Left lung (tissue), 4 donors: ENCODE measurements at regions not wholly inside any gene's neighbourhood (a gene's known extent, or its start where the extent isn't known, plus 50 kb on each side); places are given as distances from the start of the nearest gene placed in this dataset.

Experiments
- ATAC-seq: fragments of 200-7000 bp; cut with Tn5 transposase; one replicate; pipeline ENCODE4 v1.9.1; 2020; ENCODE audit warnings: moderate library complexity
- DNase-seq, 4 donors: peaks; one replicate each; pipeline ENCODE4 v3.0.0-alpha.2; 2013 to 2020
- H3K27ac ChIP-seq, 2 donors: fragments of 200-600 bp; sonication (generic) in 1 of 2; one replicate each; pipeline versions ENCODE4 v1.5.0 to v1.8.0; 2020 to 2021
- H3K27me3 ChIP-seq, 2 donors: fragments of 200-600 bp; sonication (generic) in 1 of 2; one replicate each; pipeline versions ENCODE4 v1.5.0 to v1.8.0; 2020 to 2021
- H3K36me3 ChIP-seq, 2 donors: fragments of 200-600 bp; sonication (generic) in 1 of 2; one replicate each; pipeline versions ENCODE4 v1.5.0 to v1.8.0; 2020 to 2021
- H3K4me1 ChIP-seq, 2 donors: fragments of 200-600 bp; one replicate each; pipeline ENCODE4 v1.8.0; 2021
- H3K4me3 ChIP-seq, 2 donors: fragments of 200-600 bp; sonication (generic) in 1 of 2; one replicate each; pipeline versions ENCODE4 v1.5.0 to v1.8.0; 2020 to 2021; ENCODE audit warnings: mild to moderate bottlenecking in 1 of 2
- H3K9me3 ChIP-seq, 2 donors: fragments of 200-600 bp; sonication (generic) in 1 of 2; one replicate each; pipeline versions ENCODE4 v1.5.0 to v1.8.0; 2020 to 2021
- CTCF ChIP-seq, 2 donors: fragments of 200-600 bp; sonication (generic) in 1 of 2; IDR thresholded peaks; one replicate each; pipeline versions ENCODE4 v1.5.0 to v1.8.0; 2021; ENCODE audit warnings: antibody characterized with exemption in 2 of 2
- intact Hi-C, 2 donors: fragments of 100-400 bp; cut with DNase I; formaldehyde crosslinking; loops; one replicate each; pipeline versions ENCODE4 v1.11.2 to v1.14.2; 2022
- donor health status: DM: no; HTN: yes; CAD: no.
- donor health status: DM: no; HTN: no; CAD: no.

- H3K36me3 ChIP-seq: no peaks in the 10 kb centered on the region
- ATAC-seq (no peak), DNase-seq (no peak)
- TF ChIP-seq CTCF (IDR thresholded peaks at IDR 0.05): no peak
- H3K27me3 ChIP-seq: no peaks in the 10 kb centered on the region
- H3K27ac ChIP-seq: no peak overlapping the region
- H3K4me1 ChIP-seq: no peaks in the 10 kb centered on the region
- H3K9me3 ChIP-seq: peaks cover 0 to 2% of the 10 kb centered on the region in 2 donors
- no peak overlapping the region for H3K4me3 ChIP-seq
- intact Hi-C loops: no loop called here
These were observed 53.5 kb upstream of the CHODL start for GRCh38 chr21:18191139-18191538.

GRCh38 chr21:18178509-18178908 lies 66.1 kb upstream of the CHODL start:
- Histone ChIP-seq H3K36me3 (no peaks in the 10 kb centered on the region), H3K27me3 (no peaks in the 10 kb centered on the region), H3K27ac (no peak overlapping the region), H3K9me3 (no peaks in the 10 kb centered on the region), H3K4me3 (no peak overlapping the region), H3K4me1 (no peaks in the 10 kb centered on the region)
- intact Hi-C loops: no loop called here
- TF ChIP-seq CTCF (IDR thresholded peaks at IDR 0.05): no peak
- ATAC-seq (no peak), DNase-seq (no peak)

GRCh38 chr21:18174370-18174769 lies 70.3 kb upstream of the CHODL start:
- Histone ChIP-seq H3K4me1 (no peaks in the 10 kb centered on the region), H3K27ac (no peak overlapping the region), H3K9me3 (peaks cover 0 to 4% of the 10 kb centered on the region in 2 donors), H3K4me3 (no peak overlapping the region), H3K27me3 (no peaks in the 10 kb centered on the region), H3K36me3 (no peaks in the 10 kb centered on the region)
- no peak for TF ChIP-seq CTCF (IDR thresholded peaks at IDR 0.05)
- no peak for DNase-seq
- intact Hi-C loops: no loop called here
- ATAC-seq: no peak

- H3K4me1 ChIP-seq: no peaks in the 10 kb centered on the region
- DNase-seq: no peak
- H3K9me3 ChIP-seq: peaks cover 0 to 4% of the 10 kb centered on the region in 2 donors
- intact Hi-C loops: no loop called here
- ATAC-seq: no peak
- no peaks in the 10 kb centered on the region for H3K36me3 ChIP-seq
- no peak overlapping the region for H3K4me3 ChIP-seq
- no peak overlapping the region for H3K27ac ChIP-seq
- TF ChIP-seq CTCF (IDR thresholded peaks at IDR 0.05): no peak
- no peaks in the 10 kb centered on the region for H3K27me3 ChIP-seq
These were observed 73.8 kb upstream of the CHODL start for GRCh38 chr21:18170829-18171228.

- ATAC-seq (no peak), DNase-seq (no peak)
- TF ChIP-seq CTCF (IDR thresholded peaks at IDR 0.05): no peak
- no peaks in the 10 kb centered on the region for H3K27me3 ChIP-seq
- peaks cover 0 to 4% of the 10 kb centered on the region in 2 donors for H3K9me3 ChIP-seq
- no peak overlapping the region for H3K27ac ChIP-seq
- no peaks in the 10 kb centered on the region for H3K4me1 ChIP-seq
- no peak overlapping the region for H3K4me3 ChIP-seq
- intact Hi-C loops: no loop called here
- H3K36me3 ChIP-seq: no peaks in the 10 kb centered on the region
These were observed 74.4 kb upstream of the CHODL start for GRCh38 chr21:18170221-18170620.
